ENCODE measurements at regions not wholly inside any gene's neighbourhood (a gene's known extent, or its start where the extent isn't known, plus 50 kb on each side); places are given as distances from the start of the nearest gene placed in this dataset.

- TF ChIP-seq CTCF (IDR thresholded peaks at IDR 0.05) (no peak), POLR2A (IDR thresholded peaks at IDR 0.05) (no peak), EP300 (IDR thresholded peaks at IDR 0.05; ENCODE audit: low read depth) (no peak)
Observed at GRCh38 chr1:176271572-176271971, 64.5 kb upstream of the COP1 start.
